GM19351 (cell line): ENCODE measurements at regions not wholly inside any gene's neighbourhood (a gene's known extent, or its start where the extent isn't known, plus 50 kb on each side); places are given as distances from the start of the nearest gene placed in this dataset.
"Not testable (repeated sequence)": the region's sequence is repeated elsewhere in the genome, so short reads cannot be mapped to it uniquely, and the experiment has no call there.

Experiments used
- ATAC-seq: cut with Tn5 transposase; IDR thresholded peaks from one replicate; pipeline ENCODE4 v1.9.1; 2021; ENCODE audit warnings: mild to moderate bottlenecking, moderate library complexity; ENCODE audit not compliant: unreplicated experiment

DNA sequence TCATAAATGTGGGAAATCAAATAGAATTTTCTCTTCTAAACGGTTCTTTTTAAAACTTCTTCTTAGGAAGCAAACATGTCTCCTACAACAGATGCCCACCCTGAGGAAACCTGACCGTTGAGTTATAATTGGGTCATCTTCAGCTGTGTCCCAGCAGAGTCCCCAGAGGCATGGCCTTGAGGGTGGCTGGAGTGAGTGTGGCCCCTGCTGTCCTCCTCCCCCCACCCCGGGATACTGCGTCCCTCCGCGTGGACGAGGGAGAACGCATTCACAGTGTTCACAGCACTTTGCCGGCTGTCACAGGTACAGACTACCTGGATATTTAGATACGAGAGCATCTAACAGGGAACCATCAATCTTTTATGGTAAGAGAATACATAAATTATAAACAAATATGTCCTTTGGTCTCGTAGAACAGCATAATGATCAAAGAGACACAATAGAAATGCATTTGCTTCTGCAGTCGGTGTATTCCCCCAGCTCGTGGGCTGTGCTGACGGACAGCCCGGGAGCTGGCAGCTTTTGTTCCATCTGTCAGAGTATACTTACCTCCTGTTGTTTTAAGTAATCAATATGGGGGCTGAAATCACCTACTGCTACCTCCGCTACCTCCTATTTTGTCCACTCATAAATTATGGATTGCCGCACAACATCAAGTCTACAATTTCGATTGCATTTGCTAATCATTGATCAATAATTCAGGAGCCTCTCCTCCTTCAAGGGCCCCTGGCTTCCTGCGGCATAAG lies 214.7 kb downstream of the IRX2 start:
- no peak for ATAC-seq

DNA sequence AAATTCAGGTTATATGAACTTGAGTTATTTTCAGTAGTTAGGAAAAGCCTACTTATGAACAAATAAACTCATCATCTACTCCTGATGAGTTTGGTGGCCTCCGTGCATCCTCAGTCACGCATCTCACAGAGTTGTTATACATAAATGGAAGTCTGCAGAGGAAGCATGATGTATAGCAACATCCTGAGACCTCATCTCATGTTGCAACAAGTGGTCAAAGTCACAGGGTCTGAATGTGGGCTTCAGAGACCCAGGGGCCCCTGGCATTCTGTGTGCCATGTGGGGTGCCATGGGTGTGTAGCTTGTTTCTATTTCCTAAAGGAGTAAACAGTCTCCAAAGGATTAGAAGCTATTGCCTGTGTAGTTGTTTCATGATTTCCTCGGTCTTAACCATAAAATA lies 216.5 kb downstream of the IRX2 start:
- no peak for ATAC-seq

DNA sequence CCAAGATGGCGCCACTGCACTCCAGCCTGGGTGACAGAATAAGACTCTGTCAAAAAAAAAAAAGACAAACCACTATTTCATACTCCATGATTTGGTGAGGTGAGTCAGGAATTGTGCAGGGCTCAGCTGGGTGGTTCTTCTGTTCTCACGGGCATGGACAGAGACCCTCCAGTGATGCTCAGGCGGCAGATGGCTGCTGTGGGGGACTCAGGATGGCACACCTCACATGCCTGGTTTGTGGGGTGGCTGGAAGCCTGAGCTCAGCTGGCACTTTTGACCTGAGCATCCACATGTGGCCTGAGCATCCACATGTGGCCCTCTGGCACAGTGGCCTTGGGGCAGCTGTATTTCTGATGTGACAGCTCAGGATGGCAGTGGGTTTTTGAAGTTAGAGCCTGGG lies 217.2 kb downstream of the IRX2 start:
- ATAC-seq = no peak

DNA sequence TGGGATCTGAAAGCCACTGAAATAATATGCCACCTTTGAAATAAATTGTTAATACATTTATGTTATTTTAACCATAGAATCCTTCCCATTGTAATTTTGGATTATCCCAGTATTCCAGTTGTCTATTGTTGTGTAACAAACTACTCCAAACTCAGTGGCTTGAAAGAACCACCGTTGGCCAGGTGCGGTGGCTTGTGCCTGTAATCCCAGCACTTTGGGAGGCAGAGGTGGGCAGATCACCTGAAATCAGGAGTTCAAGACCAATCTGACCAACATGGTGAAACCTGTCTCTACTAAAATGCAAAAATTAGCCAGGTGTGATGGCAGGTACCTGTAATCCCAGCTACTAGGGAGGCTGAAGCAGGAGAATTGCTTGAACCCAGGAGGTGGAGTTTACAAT lies 217.6 kb downstream of the IRX2 start:
- not testable (repeated sequence) for ATAC-seq

DNA sequence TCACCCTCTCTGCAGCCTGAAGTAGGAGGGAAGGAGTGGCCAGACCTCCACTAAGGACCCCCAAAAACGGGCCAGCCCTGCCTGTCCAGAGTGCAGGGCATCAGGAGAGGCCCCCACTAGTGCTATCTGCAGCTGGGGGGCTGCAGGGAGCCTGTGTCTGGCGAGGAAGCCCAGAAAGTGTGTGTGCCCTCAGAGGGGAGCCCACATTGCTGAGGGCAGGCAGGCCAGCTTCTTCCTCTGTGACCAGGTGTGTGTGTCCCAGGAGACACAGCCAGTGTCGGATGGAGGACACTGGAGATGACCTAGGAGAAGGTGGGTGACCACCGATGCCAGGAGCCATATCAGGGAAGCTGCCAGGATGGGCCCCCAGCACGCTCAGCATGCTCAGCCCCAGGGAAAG lies 218.7 kb downstream of the IRX2 start:
- ATAC-seq = no peak

DNA sequence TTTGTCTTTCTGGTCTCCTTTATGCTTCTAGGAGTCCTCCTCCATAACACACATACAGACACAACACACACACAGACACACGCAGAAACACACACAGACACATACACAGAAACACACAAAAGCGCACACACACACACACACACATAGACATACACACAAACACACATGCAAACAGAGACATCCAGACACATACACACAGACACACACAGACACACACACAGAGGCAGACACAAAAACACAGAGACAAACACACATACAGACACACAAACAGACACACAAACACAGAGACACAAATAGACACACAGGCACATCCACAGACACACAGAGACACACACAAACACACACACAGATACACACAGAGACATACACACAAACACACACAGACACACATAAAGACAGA lies 220.2 kb downstream of the IRX2 start:
- ATAC-seq = no peak

DNA sequence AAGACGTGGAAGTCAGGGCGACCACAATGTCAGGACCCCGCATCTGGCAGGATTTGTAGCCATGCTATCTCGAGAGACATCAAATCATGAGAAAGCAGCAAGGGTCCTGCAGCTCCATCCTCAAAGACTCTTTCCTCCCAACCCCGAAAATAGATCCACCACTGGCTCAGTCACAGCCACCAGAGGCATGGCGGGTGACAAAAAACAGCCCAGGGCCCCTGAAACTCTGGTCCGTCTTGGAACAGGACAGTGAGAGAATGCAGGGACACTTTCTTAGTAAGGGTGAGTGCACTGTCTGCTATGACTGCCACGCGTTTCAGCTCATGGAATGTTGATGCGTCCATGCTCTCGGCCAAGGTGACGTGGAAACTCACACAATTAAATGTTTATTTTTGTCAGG lies 220.9 kb downstream of the IRX2 start:
- ATAC-seq = no peak

DNA sequence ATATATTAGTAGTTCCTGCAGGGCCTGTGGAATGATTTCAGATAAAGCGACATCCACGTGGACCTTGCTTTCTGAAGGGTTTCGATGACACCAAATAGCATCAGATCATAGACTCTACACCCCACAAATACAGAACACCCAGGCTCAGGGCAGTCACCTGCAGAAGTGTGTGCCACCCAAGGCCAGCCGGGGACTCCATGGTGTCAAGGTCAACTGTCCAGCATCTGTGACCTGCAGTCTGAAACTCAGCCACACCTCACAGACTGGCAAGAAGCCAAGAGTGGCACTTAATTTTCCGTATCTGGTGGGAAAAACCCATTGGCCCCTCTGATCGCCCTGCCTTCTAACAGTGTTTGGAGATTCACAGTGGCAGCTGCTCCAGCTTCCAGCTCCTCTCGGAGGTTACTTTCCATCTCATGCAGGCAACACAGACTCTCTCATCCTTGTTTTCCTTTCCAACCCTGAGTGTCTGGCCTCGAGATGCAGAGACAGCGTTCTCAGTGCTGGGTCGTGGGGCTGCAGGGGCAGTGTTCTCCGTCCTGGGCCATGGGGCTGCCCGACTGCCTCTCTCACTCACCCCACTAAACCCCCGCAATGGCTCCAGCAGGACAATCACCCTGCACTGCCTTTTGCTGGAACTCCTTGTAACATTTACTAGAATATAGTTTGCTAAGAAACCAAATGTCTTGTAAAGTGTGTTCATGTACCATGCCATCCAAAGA lies 221.9 kb downstream of the IRX2 start:
- ATAC-seq = no peak

DNA sequence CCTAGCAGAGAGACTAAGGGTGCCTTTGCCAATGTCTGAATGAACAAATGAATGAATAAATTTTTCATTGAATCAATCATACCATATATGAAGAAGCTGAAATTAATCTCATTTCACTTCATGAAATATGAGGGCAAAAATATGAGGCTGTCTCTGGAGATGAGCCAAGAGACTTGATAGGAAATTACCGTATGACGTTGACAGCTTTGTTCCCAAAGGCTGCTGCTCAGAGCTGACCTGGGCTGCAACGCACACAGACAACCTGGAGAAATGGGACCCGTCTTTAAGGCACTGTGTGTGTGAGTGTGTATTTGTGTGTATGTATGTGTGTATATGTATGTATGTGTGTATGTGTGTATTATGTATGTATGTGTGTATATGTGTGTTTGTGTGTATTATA lies 226.1 kb downstream of the IRX2 start:
- no peak for ATAC-seq

DNA sequence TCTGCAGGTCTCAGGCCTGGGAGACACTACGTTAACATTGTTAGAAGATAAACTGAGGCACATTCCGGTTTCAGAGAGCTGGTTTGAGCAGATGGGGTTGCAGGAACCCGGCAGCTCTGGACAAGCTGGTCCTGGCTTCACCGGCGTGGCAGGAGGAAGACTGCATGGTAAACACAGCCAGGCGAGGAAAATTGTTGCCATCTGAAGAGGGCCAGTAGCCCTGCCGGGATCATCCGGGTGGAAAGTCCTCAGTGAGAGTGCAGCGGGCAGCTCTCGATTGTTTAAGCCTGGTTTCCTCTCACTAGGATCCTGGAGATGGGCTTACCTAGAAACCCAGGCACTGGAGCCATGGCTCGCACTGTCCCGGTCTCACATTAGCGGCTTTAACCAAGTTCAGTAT lies 226.9 kb downstream of the IRX2 start:
- ATAC-seq = no peak

DNA sequence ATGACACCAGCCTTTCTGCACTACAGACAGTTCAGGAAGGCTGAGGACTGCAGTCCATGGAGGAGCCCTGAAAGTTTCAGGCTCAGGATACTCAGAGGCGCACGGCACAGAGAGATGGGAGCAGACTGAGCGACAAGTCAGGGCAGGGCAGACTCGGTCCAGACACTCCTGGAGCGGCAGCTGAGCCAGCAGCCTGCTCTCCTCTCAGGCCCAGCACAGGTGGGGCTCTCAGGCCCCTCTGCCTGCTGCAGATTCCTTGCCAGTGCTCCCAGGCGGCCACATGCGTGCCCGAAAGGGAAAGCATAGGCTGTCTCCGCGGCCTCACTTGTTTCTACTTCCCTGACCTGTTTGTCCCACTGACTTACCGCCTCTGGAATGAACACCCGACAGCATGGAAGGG lies 228.3 kb downstream of the IRX2 start:
- ATAC-seq = no peak

DNA sequence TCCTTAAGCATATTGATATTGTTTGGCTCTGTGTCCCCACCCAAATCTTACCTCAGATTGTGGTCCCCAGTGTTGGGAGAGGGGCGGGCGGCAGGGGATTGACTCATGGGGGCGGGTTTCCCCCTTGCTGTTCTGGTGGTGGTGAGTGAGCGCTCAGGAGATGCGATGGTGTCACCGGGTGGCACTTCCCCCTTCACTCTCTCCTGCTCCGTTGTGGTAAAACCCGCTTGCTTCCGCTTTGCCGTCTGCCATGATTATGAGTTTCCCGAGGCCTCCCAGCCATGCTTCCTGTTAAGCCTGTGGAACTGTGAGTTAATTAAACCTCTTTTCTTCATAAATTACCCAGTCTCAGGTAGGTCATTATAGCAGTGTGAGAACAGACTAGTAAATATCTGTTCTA lies 229.1 kb downstream of the IRX2 start:
- ATAC-seq = no peak

DNA sequence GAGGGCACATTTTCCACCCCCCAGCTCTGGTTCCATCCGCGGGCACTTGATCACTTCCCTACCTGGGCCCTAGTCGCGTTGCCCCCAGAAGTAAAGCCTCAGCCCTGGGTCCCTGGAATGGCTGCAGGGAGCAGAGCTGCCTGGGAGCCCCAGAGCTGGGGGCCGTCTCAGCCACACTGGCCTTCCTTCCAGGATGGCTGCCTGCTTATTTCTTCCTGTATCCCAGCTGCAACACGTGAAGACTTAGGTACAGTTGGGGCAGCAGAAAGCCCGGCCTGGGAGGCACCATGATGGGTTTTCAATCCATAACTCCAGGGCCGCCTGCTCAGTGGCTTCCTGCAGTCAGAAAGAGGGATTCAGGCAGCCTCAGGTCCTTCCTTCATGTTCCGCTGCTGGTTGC lies 232.3 kb downstream of the IRX2 start:
- ATAC-seq = no peak

DNA sequence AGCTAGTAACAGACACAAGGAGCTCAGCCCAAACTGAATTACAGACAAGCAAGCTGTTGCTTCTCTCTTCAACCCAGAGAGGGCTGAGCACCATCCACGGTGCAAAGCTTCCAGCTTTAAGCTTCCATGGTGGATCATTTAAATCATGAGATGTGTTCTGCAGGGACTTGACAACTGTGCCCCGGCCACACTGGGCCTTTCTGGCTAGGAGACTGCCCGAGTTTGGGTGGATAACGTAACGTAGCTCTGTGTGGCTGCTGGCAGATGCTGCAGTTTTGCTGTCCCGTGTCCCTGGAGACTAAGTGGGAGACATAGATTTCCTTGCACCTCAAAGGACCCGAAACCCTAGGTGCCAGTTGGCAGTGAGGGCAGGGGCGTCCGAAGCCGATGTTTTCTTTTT lies 234.0 kb downstream of the IRX2 start:
- ATAC-seq = no peak

DNA sequence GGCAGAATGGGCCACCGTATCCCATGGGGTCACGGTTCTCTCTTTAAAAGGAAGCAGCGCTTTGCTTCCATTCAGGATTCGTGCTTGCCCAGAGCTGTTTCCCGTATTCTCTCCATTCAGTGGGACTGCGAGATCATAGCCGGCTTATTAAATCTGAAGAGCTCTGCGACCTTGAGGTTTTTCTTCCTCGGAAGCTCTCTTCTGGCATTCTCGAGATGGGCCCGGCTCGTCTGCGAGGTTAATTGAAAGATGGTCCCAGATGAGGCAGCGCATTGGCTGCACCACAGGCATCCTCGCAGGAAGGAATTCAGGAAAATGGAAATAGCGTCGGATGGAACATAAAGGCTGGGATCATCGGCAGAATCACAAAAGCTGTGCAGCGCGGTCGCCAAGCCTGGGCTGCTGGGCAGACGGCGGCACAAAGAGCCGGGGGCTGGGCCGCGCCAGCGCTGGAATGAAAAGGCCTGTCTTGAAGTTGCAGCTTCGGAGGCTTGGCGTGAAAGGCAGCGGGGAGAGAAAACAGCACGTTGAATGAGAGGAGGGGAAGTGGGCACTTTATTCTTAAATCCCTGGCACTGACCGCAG lies 236.2 kb downstream of the IRX2 start:
- ATAC-seq = no peak

DNA sequence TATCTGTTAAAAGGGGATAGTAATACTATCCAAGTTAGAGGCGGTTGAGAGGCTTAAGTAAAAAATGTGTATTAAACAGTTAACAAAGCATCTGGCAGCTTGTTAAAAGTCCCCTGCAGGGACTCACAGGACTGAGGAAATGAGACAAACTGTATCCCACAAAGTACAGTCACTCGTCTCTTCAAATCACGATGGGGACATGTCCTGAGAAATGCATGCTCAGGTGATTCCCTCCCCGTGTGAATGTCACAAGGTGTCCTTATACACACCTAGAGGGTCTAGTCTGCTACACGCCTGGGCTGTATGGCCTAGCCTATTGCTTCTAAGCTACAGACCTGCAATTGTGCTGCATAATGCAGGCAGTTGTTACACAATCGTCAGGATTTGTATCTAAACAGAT lies 237.0 kb downstream of the IRX2 start:
- no peak for ATAC-seq

DNA sequence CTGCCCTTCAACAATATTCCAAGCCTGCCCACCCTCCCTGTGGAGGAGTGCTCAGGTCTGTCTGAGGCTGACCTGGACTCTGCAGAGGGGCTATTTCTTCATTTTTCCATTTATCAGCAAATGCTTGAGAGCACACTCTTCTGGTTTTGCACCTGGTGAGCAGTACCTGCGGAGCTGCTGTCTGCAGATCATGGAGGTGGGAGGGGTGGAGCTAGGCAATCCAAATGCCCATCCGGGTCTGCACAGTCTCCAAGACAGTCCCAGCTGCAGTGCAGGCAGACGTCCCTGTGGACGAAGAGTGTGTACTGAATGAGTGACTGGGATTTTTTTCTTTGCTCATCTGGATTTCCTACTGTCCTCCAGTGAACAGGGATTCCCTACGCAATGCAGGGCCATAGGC lies 239.8 kb downstream of the IRX2 start:
- ATAC-seq = no peak

DNA sequence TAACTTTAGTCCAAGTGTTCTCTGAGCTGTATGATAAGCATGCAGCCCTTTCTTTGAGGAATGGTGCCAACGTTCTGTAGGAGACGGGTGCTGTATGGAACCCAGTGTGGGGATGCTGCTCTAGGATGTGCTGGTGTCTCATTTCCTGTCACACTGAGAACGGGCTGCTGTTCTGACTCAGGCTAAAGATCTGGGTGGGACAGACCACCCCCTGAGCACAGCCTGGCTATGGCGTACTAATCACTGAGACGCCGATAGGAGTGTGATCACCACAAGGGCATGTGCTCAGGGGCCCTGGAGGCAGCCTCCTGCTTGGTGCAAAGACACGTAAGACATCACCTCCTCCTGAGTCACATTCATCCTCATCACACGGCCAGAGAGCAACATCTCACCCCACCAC lies 240.4 kb downstream of the IRX2 start:
- no peak for ATAC-seq

DNA sequence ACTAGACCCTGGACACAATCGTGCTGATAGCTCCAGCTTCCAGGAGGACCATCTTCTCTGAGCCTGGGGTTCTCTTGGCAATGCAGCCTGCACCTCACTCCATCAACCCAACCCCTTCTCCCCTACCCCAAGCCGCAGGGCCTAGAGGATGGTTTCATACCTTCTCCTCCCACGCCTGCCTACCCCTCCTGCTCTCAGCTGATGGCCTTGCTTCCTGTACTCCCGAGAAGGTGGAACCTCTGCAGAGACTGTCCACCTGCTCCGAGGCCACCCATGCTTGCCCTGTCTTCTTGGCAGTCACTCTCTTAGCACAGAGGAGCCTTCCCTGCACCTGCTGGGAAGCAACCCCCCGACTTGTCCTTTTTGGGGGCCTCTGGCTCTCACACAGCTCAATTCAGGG lies 241.9 kb downstream of the IRX2 start:
- ATAC-seq = no peak

DNA sequence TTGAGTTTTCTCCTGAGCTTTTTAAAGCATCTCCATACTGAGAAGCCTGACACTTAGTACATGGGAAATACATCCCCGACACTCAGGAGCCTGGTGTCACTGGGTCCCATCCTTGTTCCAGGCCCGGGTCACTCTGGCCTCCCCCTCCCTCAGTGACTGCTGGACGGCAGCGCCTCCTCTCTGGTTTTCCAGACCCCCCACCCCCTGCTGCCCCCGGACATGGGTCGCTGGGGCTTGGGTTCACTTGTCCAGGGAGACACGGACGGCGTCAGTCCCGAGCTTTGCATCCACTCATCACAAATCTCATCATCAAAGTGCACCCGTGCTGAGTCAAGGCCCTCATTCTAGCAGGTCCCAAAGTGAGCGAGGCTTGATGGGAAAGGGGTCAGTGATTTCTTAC lies 243.0 kb downstream of the IRX2 start:
- ATAC-seq = no peak

DNA sequence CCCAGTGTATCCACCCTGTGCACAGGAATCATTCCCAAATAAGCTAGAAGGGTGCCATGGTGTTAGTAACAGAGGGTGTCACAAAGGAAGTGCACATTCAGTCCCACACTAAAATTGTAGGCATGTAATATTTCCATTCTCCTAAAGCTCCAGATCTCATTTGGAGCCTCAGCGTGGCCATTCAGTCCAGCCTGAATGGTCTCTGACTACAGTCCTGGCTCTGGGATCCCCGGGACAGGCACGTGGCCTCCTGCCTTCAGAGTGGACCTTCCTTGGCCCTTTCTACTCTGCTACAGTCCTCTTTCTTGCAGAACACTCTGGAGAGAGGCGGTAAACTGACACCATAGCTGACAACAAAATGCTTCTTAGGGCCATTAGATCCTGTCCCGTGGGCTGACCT lies 243.9 kb downstream of the IRX2 start:
- ATAC-seq = no peak

DNA sequence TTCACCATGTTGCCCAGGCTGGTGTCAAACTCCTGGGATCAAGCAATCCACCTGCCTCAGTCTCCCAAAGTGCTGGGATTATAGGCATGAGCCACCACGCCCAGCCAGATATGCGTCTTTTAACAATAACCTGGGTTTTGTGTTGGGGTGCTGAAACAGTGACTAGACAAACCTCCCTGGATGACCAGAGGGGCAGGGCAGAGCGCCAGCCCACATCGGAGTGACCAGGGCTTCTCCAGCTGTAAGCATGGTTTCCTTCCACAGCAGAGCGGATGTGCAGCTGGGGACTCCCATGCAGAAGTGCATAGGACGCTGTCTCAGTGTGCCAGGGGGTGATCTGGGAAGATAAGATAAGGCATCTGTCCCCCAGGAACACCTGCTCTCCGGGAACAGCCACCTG lies 244.9 kb downstream of the IRX2 start:
- ATAC-seq = no peak
